ENCODE measurements at regions not wholly inside any gene's neighbourhood (a gene's known extent, or its start where the extent isn't known, plus 50 kb on each side); places are given as distances from the start of the nearest gene placed in this dataset.

GRCh38 chr5:86526811-86527348, 90.9 kb upstream of the COX7C start:
- TF ChIP-seq POLR2A (IDR thresholded peaks at IDR 0.05; ENCODE audit: low read length) (no peak), GATA1 (IDR thresholded peaks at IDR 0.05; ENCODE audit: low read depth, low read length) (no peak)

Measured in erythroblast (primary cell).